Upper lobe of left lung (tissue), 6 donors: ENCODE measurements at regions not wholly inside any gene's neighbourhood (a gene's known extent, or its start where the extent isn't known, plus 50 kb on each side); places are given as distances from the start of the nearest gene placed in this dataset.

ENCODE experiments used
- ATAC-seq, 2 donors: fragments of 200-7000 bp; cut with Tn5 transposase; one replicate each; pipeline ENCODE4 v1.9.1; 2022; ENCODE audit warnings: mild to moderate bottlenecking in 2 of 2, moderate library complexity in 2 of 2; ENCODE audit not compliant: low FRiP score in 2 of 2
- DNase-seq, 2 donors: peaks; one replicate each; pipeline ENCODE4 v3.0.0-alpha.2; 2019 to 2020
- H3K27ac ChIP-seq, 4 donors: fragments of 200-600 bp; sonication (generic); one replicate each; pipeline ENCODE4 v1.5.1; 2016 to 2019
- H3K27me3 ChIP-seq, 4 donors: fragments of 200-600 bp; sonication (generic); one replicate each; pipeline ENCODE4 v1.5.1; 2017 to 2019
- H3K36me3 ChIP-seq, 4 donors: fragments of 200-600 bp; sonication (generic); one replicate each; pipeline ENCODE4 v1.5.1; 2016 to 2019
- H3K4me1 ChIP-seq, 4 donors: fragments of 200-600 bp; sonication (generic); one replicate each; pipeline ENCODE4 v1.5.1; 2018 to 2019
- H3K4me3 ChIP-seq, 4 donors: fragments of 200-600 bp; sonication (generic); one replicate each; pipeline ENCODE4 v1.5.1; 2017 to 2019; ENCODE audit warnings: mild to moderate bottlenecking in 2 of 4, moderate library complexity in 1 of 4
- H3K9me3 ChIP-seq, 4 donors: fragments of 200-600 bp; sonication (generic); one replicate each; pipeline ENCODE4 v1.5.1; 2018 to 2019
- EP300 ChIP-seq, 4 donors: sonication (generic); formaldehyde crosslinking; IDR thresholded peaks; one replicate each; pipeline ENCODE4 v1.5.1; 2017; ENCODE audit warnings: antibody characterized with exemption in 4 of 4, control low read depth in 2 of 4
- POLR2A ChIP-seq, 4 donors: fragments of 450-650 bp; IDR thresholded peaks; one replicate each; pipeline ENCODE4 v1.5.1; 2016 to 2017; ENCODE audit warnings: antibody characterized with exemption in 4 of 4, mild to moderate bottlenecking in 2 of 4
- POLR2AphosphoS5 ChIP-seq, 2 donors: sonication (generic); formaldehyde crosslinking; IDR thresholded peaks; one replicate each; pipeline ENCODE4 v1.5.1; 2017; ENCODE audit warnings: antibody characterized with exemption in 2 of 2
- WGBS, 2 donors: methylation state at CpG; one replicate each; pipeline ENCODE4 v1.1.5; 2017 to 2018; 5-methylcytosine and 5-hydroxymethylcytosine counted together
- TF ChIP-seq, protein P1 (sequence below), 6 experiments: fragments of 450-650 bp in 4 of 6; fragments of 200-600 bp in 2 of 6; sonication (generic) in 2 of 6; IDR thresholded peaks; one replicate each; pipeline ENCODE4 v1.5.1; 2016 to 2019; ENCODE audit warnings: antibody characterized with exemption in 6 of 6
- donor health status: DM: no; HTN: no; CAD: no; lungs with moderate emphysema.
- donor health status: DM: no; HTN: yes; CAD: no; lungs with severe emphysema.

DNA sequence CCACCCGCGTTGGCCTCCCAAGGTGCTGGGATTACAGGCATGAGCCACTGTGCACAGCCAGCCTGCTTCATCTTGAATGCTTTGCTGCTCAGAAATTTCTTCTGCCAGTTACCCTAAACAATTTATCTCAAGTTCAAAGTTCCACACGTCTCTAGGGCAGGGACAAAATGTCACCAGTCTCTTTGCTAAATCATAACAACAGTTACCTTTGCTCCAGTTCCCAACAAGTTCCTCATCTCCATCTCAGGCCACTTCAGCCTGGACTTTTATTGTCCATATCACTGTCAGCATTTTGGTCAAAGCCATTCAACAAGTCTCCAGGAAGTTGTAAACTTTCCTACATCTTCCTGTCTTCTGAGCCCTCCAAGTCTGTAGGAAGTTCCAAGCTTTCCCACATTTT, 159.5 kb upstream of the DYRK2 start:
- Histone ChIP-seq H3K36me3 (no peaks in the 10 kb centered on the region), H3K27me3 (no peaks in the 10 kb centered on the region), H3K27ac (no peak overlapping the region), H3K4me3 (no peak overlapping the region), H3K9me3 (peaks cover 0 to 24% (median 4%) of the 10 kb centered on the region in 4 donors), H3K4me1 (peaks cover 0 to under 1% (median 0%) of the 10 kb centered on the region in 4 donors)
- 90 to 95% methylated on average over 3 of the region's 3 CpGs for WGBS, 2 donors
- no peak for ATAC-seq
- TF ChIP-seq POLR2A (IDR thresholded peaks at IDR 0.05) (no peak), EP300 (IDR thresholded peaks at IDR 0.05) (no peak), POLR2AphosphoS5 (IDR thresholded peaks at IDR 0.05) (no peak)
- TF ChIP-seq, protein P1, sequence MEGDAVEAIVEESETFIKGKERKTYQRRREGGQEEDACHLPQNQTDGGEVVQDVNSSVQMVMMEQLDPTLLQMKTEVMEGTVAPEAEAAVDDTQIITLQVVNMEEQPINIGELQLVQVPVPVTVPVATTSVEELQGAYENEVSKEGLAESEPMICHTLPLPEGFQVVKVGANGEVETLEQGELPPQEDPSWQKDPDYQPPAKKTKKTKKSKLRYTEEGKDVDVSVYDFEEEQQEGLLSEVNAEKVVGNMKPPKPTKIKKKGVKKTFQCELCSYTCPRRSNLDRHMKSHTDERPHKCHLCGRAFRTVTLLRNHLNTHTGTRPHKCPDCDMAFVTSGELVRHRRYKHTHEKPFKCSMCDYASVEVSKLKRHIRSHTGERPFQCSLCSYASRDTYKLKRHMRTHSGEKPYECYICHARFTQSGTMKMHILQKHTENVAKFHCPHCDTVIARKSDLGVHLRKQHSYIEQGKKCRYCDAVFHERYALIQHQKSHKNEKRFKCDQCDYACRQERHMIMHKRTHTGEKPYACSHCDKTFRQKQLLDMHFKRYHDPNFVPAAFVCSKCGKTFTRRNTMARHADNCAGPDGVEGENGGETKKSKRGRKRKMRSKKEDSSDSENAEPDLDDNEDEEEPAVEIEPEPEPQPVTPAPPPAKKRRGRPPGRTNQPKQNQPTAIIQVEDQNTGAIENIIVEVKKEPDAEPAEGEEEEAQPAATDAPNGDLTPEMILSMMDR (IDR thresholded peaks at IDR 0.05): no peak
- DNase-seq: no peak

DNA sequence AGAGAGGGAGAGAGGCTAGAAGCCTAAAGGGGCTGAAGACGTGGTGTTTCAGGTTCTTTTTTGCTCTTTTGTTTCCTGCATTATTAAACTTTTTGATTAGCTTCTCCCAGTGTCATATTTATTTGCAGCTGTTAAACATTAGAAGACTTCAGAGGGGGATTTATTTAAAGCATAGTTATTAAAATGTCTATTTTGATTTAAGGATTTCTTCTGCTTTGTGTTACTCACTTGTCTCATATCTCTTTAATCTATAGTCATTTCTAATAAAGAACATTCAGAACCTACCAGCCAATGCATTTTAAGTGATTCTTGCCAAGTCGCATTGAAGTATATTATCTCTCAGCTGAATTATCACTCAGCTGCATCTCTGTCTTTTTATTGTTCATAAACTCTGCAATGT, 152.0 kb upstream of the DYRK2 start:
- Histone ChIP-seq H3K9me3 (peaks cover 0 to 5% (median 0%) of the 10 kb centered on the region in 4 donors), H3K4me3 (no peak overlapping the region), H3K27me3 (no peaks in the 10 kb centered on the region), H3K4me1 (no peaks in the 10 kb centered on the region), H3K27ac (no peak overlapping the region), H3K36me3 (no peaks in the 10 kb centered on the region)
- TF ChIP-seq POLR2A (IDR thresholded peaks at IDR 0.05): no peak
- TF ChIP-seq, protein P1 (IDR thresholded peaks at IDR 0.05): no peak
- no peak for TF ChIP-seq EP300 (IDR thresholded peaks at IDR 0.05)
- TF ChIP-seq POLR2AphosphoS5 (IDR thresholded peaks at IDR 0.05): no peak
- WGBS, 2 donors: 82 to 87% methylated on average over 2 of the region's 2 CpGs
- ATAC-seq (no peak), DNase-seq (no peak)

DNA sequence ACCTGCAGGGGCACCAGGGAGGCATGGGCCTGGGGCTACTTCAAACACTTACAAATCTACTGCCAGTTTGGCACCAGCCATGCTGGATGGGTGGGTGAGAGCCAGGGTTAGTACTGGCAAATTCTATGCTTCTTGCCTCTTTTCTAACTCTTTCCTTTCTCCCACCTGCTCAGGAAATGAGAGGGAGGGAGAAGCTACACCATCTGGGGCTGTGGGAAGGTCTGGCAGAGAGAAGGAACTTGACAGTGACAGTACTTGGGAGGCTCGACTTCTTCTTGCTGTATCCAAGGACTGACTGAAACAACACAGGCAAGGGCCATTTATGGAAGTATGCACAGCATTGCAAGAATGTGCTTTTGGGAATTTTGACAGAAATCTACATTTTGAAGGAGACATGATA, 149.6 kb upstream of the DYRK2 start:
- ATAC-seq (no peak), DNase-seq (no peak)
- TF ChIP-seq EP300 (IDR thresholded peaks at IDR 0.05) (no peak), POLR2AphosphoS5 (IDR thresholded peaks at IDR 0.05) (no peak), POLR2A (IDR thresholded peaks at IDR 0.05) (no peak)
- TF ChIP-seq, protein P1 (IDR thresholded peaks at IDR 0.05): no peak
- Histone ChIP-seq H3K36me3 (no peaks in the 10 kb centered on the region), H3K27ac (no peak overlapping the region), H3K4me1 (no peaks in the 10 kb centered on the region), H3K27me3 (no peaks in the 10 kb centered on the region), H3K9me3 (no peaks in the 10 kb centered on the region), H3K4me3 (no peak overlapping the region)
- 28 to 40% methylated on average over 1 of the region's 1 CpG for WGBS, 2 donors

DNA sequence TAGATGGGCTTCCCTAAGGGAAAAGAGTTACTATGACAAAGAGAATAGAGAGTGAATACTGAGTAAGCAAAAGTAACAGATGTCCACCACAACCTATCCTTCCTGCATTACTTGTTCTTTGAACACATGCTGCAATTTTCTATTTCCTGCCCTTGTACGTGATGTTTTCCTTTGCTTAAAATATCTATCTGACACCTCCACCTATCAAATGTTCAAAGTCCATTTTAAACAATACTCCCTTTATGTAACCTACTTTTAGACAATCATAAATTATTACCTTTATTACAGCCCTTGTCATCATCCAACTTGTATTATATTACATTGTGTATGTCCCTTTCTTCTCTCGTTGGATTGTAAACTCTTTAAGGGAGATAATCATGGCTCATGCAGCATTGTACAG, 147.2 kb upstream of the DYRK2 start:
- TF ChIP-seq POLR2AphosphoS5 (IDR thresholded peaks at IDR 0.05) (no peak), POLR2A (IDR thresholded peaks at IDR 0.05) (no peak), EP300 (IDR thresholded peaks at IDR 0.05) (no peak)
- TF ChIP-seq, protein P1 (IDR thresholded peaks at IDR 0.05): no peak
- WGBS, 2 donors: 37 to 47% methylated on average over 2 of the region's 2 CpGs
- ATAC-seq (no peak), DNase-seq (no peak)
- no peaks in the 10 kb centered on the region for H3K9me3 ChIP-seq
- no peak overlapping the region for H3K4me3 ChIP-seq
- H3K27me3 ChIP-seq: no peaks in the 10 kb centered on the region
- H3K4me1 ChIP-seq: no peaks in the 10 kb centered on the region
- H3K27ac ChIP-seq: no peak overlapping the region
- H3K36me3 ChIP-seq: no peaks in the 10 kb centered on the region

DNA sequence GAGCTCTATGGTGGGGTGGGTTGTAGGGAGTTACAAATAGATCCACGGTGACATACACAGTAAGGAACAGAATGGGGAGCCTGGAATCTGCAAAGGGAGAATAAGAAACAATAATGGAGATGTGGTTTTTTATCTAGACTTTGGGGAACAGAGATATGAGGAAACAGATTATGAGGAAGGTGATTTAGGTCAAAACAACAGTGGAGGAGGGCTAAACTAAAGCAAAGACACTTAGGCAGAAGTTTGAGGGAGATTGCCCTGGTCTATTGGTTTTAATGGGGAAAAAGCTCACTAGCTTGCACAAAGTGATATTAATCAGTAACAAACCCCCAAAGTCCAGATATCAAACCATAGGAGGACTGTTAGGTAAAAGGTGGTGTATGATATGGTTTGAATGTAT, 144.5 kb upstream of the DYRK2 start:
- DNase-seq (no peak), ATAC-seq (no peak)
- WGBS, 2 donors: 61 to 63% methylated on average over 1 of the region's 1 CpG
- Histone ChIP-seq H3K9me3 (no peaks in the 10 kb centered on the region), H3K27ac (no peak overlapping the region), H3K4me1 (no peaks in the 10 kb centered on the region), H3K36me3 (no peaks in the 10 kb centered on the region), H3K27me3 (no peaks in the 10 kb centered on the region), H3K4me3 (no peak overlapping the region)
- TF ChIP-seq POLR2A (IDR thresholded peaks at IDR 0.05) (no peak), EP300 (IDR thresholded peaks at IDR 0.05) (no peak), POLR2AphosphoS5 (IDR thresholded peaks at IDR 0.05) (no peak)
- TF ChIP-seq, protein P1 (IDR thresholded peaks at IDR 0.05): no peak
